NCI-H2029 treated with DMSO at 0.1 percent for 48 hours (cell line): ENCODE measurements at regions not wholly inside any gene's neighbourhood (a gene's known extent, or its start where the extent isn't known, plus 50 kb on each side); places are given as distances from the start of the nearest gene placed in this dataset.

Experiments
- DNase-seq: peaks from one replicate; lab custom pipeline; 2025; lab: John Stamatoyannopoulos, UW

DNA sequence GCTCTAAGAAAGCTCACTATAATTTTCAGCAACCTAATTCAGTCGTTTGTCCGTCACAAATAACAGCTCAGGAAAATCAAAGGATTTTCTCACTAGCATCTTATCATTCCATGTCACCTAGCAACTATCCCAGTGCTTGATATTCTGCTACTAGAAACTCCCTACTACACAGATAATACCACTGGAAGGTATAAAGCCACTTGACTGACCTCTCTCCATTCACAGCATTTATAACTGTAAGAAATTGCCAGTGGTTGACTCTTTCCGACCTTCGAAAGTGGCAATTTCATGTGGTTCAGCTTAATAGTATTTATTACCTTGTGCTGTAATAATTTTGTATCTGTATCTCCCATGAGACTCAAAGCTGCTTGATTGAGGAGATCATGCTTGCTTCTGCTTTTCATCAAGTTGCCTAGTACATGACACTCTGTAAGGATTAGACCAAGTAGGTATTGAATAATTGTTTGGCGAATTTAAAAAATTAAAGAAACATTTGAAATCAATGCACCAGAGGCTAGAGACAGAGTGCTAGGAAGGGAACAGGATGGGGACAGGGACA lies 79.6 kb upstream of the TACR1 start:
- no peak for DNase-seq

DNA sequence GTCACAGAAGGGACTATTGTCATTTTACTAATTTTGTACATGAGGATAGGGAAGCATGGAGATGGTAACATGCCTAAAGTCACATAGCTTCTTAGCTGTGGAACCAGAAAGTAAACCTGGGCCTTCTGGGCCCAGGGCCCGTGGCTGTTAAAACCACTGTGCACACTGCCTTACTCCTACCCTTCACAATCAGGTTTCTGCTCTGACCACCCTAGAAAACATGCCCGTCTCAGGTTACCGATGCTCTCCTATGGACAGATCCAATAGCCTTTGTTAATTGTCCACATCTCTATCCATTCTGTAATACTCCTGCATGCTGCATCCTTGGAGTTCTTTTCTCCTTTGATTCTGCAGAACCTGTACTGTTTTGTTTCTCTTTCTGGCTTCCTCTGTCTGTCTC lies 79.0 kb upstream of the TACR1 start:
- no peak for DNase-seq

DNA sequence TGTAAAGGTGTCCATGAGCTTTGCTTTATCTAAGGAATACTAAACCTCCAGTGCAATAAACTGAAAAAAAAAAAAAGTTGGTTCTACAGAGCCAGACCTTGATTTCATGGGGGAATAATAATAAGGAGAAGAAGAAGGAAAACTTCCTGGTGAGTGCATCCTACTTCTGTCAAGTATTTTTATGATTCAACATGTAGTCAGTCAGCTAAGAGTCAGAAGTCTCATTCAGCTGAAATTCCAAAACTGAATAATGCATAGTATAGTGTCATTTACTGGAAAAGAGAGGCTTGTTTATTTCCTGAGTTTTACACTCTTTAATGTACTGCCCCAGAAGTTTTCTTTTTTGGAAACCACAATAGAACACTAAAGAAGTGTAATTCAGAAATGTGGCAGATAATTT lies 77.8 kb upstream of the TACR1 start:
- no peak for DNase-seq

DNA sequence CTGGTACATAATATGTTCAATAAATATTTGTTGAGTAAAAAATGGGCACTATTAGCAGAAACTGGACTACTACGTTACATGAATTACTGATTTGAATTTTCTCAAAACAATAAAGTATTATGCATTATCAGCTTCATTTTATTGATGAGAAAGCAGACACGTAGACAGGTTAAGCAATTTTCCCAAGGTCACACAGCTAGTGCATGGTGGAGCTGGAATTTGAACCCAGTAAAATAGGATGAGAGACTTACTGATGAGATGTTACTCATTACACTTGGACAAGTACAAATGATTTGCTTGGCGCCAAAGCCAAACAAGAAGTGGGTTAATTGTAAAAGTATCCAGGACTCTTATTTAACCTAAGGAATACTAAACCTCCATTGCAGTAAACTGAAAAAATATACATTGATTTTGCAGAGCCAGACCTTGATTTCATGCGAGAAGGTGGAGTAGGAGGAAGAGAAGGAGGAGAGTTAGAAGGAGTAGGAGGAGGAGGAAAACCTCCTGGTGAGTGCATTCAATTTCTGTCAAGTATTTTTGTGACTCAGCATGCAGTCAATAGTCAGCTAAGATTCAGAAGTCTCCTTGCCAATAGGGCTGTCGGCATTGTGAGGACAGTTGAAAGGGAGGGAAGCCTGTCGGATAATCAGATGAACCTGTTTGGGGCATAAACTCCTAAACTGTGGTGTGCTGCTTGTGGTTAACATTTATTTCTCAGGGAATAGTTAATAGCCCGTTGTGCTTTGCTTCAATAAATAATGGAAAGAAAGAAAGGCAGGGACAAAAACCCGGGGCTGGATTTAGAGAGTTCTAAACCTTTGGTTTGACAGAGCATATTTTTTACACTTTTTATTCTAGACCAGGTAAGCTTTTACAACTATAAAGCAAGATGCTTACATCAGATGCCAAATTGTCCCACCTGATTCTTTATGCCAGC lies 77.0 kb upstream of the TACR1 start:
- no peak for DNase-seq

DNA sequence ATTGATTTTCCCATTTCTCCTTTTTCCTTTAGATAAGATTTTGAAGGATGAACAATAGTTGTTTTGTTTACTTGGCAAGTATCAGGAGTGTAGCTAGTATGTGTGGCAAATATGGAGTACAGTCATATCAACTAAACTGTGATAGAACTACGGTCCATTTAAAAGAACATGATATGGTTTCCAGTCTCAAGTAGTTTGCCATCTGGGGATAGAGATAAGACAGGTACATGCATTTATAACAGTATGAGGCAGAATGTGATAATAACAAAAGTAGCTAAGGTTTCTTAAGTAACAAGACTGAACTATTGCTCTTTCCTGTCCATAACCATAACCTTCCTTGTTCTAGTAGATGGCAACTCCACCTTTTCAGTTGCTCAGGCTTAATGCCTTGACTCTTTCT lies 75.6 kb upstream of the TACR1 start:
- DNase-seq = no peak

DNA sequence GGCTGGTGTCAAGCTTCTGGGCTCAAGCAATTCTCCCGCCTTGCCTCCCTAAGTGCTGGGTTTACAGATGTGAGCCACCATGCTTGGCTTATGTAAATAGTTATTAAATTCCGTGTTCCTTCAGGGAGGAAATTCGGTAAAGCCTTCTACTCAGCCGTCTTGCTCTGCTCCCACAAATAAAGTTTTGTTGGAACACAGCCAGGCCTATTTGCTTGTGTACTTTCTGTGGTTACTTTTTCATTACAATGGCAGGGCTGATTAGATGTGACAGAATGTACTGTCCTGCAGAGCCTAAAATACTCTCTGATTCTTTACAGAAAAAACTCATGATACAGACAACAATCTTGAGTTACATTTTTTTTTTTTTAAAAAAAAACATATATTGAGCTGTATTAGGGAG lies 68.8 kb upstream of the TACR1 start:
- no peak for DNase-seq

DNA sequence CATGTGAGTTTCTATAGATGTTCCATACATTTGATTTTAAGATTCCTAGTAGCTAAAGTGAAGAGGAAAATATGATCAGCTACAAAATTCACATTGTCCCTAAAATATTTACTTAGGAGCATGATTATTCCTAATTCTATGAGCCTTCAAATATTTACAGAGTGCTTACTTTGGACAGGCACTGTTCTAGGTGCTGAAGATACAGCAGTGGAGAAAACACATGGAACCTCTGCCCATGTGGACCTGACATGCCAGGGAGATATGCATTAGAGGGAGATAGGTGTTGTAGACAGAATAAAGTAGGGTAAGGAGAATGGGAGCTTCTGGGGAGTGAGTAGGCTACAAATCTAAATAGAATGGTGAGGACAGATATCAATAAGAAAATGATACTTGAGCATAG lies 62.6 kb upstream of the TACR1 start:
- DNase-seq = no peak

DNA sequence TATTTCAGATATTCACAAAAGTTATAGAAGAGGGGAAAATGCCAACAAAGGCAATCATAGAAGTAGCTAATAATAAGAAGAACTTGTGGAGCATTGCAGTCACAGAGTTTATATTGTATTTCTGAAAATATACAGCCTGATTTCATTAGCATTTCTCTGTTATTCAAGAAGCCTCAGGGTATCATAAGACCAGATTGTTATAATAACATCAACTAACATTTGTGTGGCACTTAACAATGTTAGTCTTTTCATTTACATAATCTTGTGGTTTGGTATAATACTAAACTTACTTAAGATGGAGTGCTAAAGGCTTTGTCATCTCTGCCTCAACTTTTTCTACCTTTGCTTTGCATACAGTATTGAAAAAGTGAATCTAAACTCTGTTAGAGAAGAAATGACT lies 61.6 kb upstream of the TACR1 start:
- no peak for DNase-seq

DNA sequence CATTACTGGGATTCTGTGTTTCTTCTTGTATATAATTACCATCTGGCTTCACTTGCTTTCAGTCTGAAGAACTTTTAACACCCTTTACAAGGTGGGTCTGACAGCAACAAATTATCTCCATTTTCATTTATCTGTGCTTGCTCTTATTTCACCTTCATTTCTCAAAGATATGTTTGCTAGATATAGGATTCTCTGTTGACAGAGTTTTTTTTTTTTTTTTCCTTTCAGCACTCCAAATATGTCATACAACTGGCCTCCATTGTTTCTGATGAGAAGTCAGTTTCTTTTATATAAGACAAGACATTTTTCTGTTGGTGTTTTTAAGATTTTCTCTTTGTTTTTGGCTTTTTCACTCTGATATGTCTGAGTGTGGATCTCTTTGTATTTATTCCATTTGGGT lies 59.3 kb upstream of the TACR1 start:
- DNase-seq = no peak

DNA sequence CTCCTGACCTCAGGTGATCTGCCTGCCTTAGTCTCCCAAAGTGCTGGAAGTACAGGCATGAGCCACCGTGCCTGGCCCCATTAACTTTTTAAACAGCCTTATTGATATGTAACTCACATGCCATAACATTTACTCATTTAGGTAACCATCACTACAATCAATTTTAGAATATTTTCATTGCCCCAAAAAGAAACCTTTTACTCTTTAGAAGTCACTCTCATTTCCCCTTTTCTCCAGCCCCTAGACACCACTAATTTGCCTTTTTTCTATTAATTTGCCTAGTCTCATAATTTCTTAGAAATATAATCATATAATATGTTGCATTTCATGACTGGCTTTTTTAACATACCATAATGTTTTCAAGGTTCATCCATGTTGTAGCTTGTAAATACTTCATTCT lies 57.2 kb upstream of the TACR1 start:
- DNase-seq = no peak

DNA sequence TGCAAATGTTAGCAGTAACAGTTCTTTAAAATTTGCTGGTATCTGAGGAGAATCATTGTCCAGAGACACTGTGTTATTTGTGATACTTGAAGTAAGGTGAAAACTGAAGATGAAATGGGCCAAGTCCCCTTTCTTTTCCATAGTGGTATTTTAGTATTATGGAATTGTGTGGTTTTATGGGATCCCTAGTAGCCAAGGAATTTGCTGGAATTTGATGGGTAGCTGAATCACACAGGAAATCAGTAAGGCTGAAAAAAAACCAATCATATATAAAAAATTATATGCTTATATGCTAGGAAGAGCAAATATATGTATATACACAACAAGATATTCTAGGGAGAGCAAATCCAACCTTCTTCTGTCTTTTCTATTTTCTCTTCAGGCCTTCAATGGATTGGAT lies 54.2 kb upstream of the TACR1 start:
- no peak for DNase-seq

DNA sequence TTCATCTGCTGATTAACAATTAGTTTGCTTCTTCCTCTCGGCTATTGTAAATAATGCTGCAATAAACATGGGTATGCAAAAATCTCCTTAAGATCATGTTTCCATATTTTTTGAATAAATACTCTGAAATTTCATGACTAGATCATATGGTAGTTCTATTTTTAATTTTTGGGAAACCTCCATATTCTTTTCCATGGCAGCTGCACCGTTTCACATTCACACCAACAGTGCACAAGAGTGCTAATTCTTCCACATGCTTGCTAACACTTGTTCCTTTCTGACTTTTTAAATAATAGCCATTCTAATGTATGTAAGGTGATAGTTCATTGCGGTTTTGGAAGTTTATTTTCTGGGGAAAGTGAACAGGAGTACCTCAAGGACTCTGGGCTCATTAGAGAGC lies 52.6 kb upstream of the TACR1 start:
- no peak for DNase-seq
